ENCODE measurements at regions not wholly inside any gene's neighbourhood (a gene's known extent, or its start where the extent isn't known, plus 50 kb on each side); places are given as distances from the start of the nearest gene placed in this dataset.

DNA sequence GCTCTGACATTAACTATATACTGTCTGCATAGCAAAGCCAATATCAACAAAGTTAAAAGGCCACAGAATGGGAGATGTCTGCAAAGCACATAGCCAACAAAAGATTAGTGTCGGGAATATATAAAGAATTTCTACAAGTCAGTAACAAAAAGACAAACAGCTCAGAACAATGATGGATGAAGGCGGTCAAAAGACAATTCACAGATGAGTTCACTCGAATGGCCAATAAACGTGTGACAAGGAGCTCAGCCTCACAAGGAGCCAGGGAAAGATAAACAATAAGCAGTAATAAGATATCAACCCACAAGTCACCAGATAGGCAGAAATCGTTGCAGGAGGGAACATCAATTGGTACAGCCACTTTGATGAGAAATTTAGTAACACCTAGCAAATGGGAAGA, 106.0 kb upstream of the ISX start:
- no peak for FAIRE-seq

GRCh38 chr22:34966980-34967565, 98.9 kb upstream of the ISX start:
- CTCF ChIA-PET: interaction anchor here (1.2 kb wide), 1 partner anchor 23 kb away, joined by 3 read pairs; no protein-coding TSS in a partner anchor
- no peaks in the 10 kb centered on the region for H3K4me1 ChIP-seq
- no peaks in the 10 kb centered on the region for H3K9me3 ChIP-seq
- no peak overlapping the region for H3K4me3 ChIP-seq
- H3K4me2 ChIP-seq: no peak overlapping the region
- TF ChIP-seq ZNF302 (CRISPR knock-in tag; IDR thresholded peaks at IDR 0.05) (no peak), PHF8 (IDR thresholded peaks at IDR 0.05; ENCODE audit: borderline replicate concordance, low read depth) (no peak), CBX8 (IDR thresholded peaks at IDR 0.05) (no peak), ESRRA (IDR thresholded peaks at IDR 0.05; ENCODE audit: borderline replicate concordance, low read length) (no peak), HOXA7 (CRISPR knock-in tag; IDR thresholded peaks at IDR 0.05) (no peak), TFCP2L1 (CRISPR knock-in tag; IDR thresholded peaks at IDR 0.05) (no peak)
- 18% methylated on average over 4 of the region's 4 CpGs for WGBS (ENCODE audit: missing lambda C conversion rate)
- no peak for FAIRE-seq
- peak; percentile 1 to 17 for DNase-seq (ENCODE audit: low read depth in 1 of 2, low spot score in 1 of 2)
- POLR2A ChIA-PET: no interaction called here
- ATAC-seq: peak; percentile 46 to 62; a peak in 2 of 6 replicates
- H3K27ac ChIP-seq: no peak overlapping the region

More for the DNA sequence above, 106.0 kb upstream of the ISX start:
- ATAC-seq: no peak
- no peak overlapping the region for H3K4me2 ChIP-seq
- H3K9me3 ChIP-seq: no peaks in the 10 kb centered on the region
- H3K27ac ChIP-seq: no peak overlapping the region
- TF ChIP-seq ZC3H11A (IDR thresholded peaks at IDR 0.05): no peak
- TF ChIP-seq TP53 (CRISPR knock-in tag; IDR thresholded peaks at IDR 0.05): no peak
- TF ChIP-seq EHMT2 (IDR thresholded peaks at IDR 0.05; ENCODE audit: low read depth): no peak
- WGBS (ENCODE audit: missing lambda C conversion rate): 2% methylated on average over 5 of the region's 5 CpGs
- CTCF ChIA-PET: interaction anchor here (0.6 kb wide), 1 partner anchor 1662 kb away, joined by 3 read pairs; no protein-coding TSS in a partner anchor
- no peak overlapping the region for H3K4me3 ChIP-seq
- DNase-seq (ENCODE audit: low read depth in 1 of 2, low spot score in 1 of 2): no peak
- no peaks in the 10 kb centered on the region for H3K4me1 ChIP-seq
- POLR2A ChIA-PET: no interaction called here

GRCh38 chr22:34969001-34969790, 96.8 kb upstream of the ISX start:
- Histone ChIP-seq H3K9me3 (no peaks in the 10 kb centered on the region), H3K4me2 (no peak overlapping the region), H3K4me1 (no peaks in the 10 kb centered on the region), H3K4me3 (no peak overlapping the region), H3K27ac (no peak overlapping the region)
- DNase-seq (ENCODE audit: low read depth in 1 of 2, low spot score in 1 of 2) (no peak), FAIRE-seq (no peak), ATAC-seq (no peak)
- CTCF ChIA-PET: no interaction called here
- POLR2A ChIA-PET: no interaction called here
- WGBS (ENCODE audit: missing lambda C conversion rate): 38% methylated on average over 15 of the region's 15 CpGs
- TF ChIP-seq CEBPB (IDR thresholded peaks at IDR 0.05): no peak
- no peak for TF ChIP-seq JUNB (IDR thresholded peaks at IDR 0.05)
- TF ChIP-seq MYC (IDR thresholded peaks at IDR 0.05; ENCODE audit: borderline replicate concordance, low read length): no peak
- TF ChIP-seq EHMT2 (IDR thresholded peaks at IDR 0.05; ENCODE audit: low read depth): no peak
- no peak for TF ChIP-seq BHLHE40 (IDR thresholded peaks at IDR 0.05; ENCODE audit: low read depth, low read length)
- TF ChIP-seq PBX3 (IDR thresholded peaks at IDR 0.05): no peak
- TF ChIP-seq CHD4 (IDR thresholded peaks at IDR 0.05; ENCODE audit: borderline replicate concordance): no peak
- no peak for TF ChIP-seq CTCF (IDR thresholded peaks at IDR 0.05)
- TF ChIP-seq ZNF302 (CRISPR knock-in tag; IDR thresholded peaks at IDR 0.05): no peak
- no peak for TF ChIP-seq TP53 (CRISPR knock-in tag; IDR thresholded peaks at IDR 0.05)
- TF ChIP-seq POLR2AphosphoS2 (conservative IDR thresholded peaks at IDR 0.05; ENCODE audit: low read length): no peak
- TF ChIP-seq KDM5A (IDR thresholded peaks at IDR 0.05): no peak
- TF ChIP-seq ZSCAN20 (CRISPR knock-in tag; IDR thresholded peaks at IDR 0.05): no peak
- no peak for TF ChIP-seq SREBF2 (IDR thresholded peaks at IDR 0.05)
- TF ChIP-seq RFX5 (IDR thresholded peaks at IDR 0.05): no peak
- no peak for TF ChIP-seq RCOR1 (IDR thresholded peaks at IDR 0.05; ENCODE audit: low read depth, low read length)
- TF ChIP-seq POLR2A (IDR thresholded peaks at IDR 0.05; ENCODE audit: low read length): no peak
- TF ChIP-seq JUN (IDR thresholded peaks at IDR 0.05): no peak
- TF ChIP-seq HDAC2 (IDR thresholded peaks at IDR 0.05): no peak
